Activated T-cell treated with anti-CD3 and anti-CD28 coated beads, Interleukin-2, amount 50 U/mL, for 48 hours (primary cell): ENCODE measurements at regions not wholly inside any gene's neighbourhood (a gene's known extent, or its start where the extent isn't known, plus 50 kb on each side); places are given as distances from the start of the nearest gene placed in this dataset.
"Not testable (repeated sequence)": the region's sequence is repeated elsewhere in the genome, so short reads cannot be mapped to it uniquely, and the experiment has no call there.

ENCODE experiments used
- DNase-seq, 2 experiments: peaks; one replicate each; pipeline ENCODE4 v3.0.0-alpha.2; 2020

DNA sequence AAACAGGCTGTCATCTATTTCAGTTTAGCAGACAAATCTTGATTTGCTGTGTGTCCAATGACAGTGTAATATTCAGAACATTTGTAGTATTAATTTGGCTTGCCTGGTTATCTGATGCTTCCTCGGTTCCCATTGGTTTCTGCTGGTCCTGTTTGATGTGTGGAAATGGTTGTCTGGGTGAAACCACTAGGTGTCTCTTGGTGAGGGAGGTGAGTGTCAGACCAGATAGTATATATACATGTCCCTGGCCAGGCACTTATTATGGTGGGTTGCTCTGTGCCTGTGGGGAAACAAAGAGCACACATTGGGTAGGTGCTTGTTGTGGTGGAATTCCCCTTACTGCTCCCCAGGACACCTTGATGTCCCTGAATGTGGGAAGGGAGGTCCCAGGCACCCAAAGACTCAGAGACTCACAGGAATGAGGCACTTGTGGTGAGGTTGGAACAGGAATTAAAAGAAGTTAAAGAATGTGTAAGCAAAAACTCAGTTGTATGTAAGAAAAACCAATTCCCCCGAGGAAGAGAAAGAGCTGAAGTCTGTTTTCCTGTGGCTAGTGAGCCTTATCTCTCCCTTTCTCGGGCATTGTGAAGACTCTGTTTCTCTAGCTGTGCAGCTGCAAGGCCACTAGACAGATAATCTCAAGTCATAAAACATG, 1519.1 kb downstream of the BRINP3 start:
- no peak for DNase-seq

DNA sequence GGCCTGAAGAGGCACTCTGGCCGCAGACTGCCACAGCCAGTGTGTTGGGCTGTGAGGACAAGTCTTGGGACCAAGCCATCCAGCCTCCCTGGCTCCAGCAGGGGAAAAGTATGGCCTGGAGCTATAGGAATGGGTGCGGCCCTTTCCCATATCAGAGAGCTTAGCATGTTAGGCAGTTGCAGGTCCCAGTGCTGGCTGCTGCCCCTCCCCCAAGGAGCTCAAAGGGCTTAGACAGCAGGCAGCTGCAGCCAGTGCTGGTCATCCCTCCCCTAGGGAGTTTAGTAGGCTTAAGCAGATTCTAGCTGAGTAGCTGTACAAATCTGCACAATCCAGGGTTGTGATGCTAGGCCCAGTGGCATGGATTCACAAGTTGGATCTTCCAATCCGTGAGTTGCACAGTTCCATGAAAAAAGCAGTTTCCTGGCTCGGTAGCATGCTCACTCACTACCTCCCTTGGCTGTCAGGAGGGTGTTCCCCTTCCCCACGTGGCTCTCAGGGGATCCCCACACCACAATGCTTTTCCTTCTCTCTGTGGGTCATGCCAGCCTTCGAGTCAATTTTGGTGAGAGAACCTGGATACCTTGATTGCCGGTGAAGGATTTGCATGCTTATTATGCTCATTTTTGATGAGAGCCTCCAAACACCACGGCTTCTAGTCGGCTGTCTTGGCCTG, 1490.8 kb downstream of the BRINP3 start:
- no peak for DNase-seq

DNA sequence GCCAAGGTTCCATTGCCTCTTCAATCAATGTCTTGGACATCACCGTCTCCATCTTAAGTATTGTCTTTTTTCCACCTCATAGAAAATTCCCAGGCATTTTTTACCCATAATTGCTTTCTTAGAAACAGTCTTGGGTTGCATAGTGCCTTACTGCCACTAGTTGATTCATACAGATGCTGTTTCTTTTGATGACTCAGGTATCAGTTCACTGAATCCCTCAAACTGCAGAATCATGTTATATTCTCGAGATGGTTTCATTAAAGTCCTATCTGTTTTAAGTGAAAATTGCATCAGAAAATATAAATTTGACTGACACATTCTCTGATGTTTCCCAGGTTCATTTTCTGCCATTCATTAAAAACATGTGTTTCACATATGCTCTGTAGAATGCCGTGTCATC, 1489.1 kb downstream of the BRINP3 start:
- no peak for DNase-seq

DNA sequence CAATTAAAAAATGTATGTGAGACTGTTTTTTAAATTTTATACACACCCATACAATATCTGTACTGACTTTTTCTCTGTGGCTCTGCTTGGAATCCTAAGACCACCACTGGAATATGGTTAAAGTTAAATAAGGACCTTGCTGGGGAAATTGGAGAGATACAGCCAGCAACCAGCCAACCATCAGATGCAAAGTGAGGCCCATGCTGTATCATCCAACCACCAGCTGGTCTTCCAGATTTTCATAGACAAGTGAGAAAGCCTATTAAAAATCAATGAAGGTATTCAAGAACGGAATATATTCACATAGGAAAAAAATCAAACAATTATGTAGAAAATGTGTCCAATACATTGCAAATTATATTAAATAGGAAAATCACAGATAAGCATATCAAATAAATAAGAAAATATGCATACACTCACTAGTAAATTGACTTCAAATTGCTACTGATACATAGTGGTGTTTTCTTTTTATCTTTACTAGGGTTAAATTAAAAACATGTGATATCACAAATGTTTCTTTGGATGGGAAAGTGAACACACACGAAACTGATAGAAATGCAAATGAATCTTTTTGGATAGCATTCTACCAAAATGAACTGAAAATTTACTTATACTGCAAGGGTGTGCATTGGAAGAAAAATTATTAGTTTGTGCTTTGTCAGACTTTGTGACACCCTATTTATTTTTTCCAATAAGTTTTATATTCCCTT, 1486.3 kb downstream of the BRINP3 start:
- no peak for DNase-seq

DNA sequence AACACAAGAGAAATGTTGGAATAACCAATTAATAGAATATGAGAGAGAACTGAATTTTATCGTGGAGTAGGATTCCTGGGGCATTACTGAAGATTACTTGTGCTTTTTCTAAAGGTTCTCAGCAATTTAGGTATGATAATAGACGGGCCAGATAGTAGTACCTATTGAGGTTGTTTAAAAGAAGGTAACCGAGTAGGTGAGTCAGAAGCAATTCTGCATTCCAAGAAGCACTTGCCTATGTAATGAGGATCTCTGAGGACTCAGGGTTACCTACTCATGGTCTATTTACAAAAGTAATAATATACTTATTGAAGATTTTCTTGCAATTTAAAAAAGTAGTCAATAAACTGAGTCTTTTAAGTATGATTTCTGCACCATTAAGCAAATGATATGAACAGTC, 1469.8 kb downstream of the BRINP3 start:
- no peak for DNase-seq

DNA sequence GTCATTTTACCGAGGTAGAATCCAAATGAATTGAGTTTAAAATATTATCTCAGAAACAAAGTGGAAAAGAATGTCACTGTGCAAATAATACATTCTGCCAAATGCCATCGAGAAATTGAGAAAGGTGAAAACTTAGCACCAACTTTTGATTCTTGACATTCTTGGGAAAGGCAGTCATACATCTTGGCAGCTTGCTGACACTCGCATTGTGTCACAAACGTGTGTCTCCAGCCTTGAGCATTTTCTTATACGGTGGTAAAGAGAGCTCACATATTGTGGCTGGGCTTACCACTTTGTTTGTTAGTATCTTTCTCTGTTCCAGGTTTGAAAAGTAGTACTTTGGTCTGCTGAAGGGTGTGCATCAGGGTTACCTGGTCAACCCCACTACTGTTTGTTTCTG, 1456.1 kb downstream of the BRINP3 start:
- no peak for DNase-seq

DNA sequence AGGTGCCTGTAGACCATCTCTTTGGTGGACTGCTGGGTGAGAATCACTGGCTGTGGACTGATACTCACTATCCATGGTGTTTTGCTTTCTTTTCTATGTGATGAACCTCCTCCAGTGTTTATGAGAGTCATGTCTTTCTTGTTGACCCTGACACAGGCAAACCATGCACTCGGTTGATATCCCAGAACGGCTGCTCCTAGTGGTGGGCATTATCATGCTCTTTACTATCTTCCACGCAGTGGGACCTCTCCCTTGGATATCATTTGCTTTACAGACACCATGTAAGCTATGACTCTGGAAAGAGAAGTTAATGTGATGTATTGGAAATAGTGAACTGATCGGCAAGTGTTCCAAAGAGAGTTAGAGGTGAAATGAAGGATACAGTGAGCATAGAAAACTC, 1455.6 kb downstream of the BRINP3 start:
- no peak for DNase-seq

DNA sequence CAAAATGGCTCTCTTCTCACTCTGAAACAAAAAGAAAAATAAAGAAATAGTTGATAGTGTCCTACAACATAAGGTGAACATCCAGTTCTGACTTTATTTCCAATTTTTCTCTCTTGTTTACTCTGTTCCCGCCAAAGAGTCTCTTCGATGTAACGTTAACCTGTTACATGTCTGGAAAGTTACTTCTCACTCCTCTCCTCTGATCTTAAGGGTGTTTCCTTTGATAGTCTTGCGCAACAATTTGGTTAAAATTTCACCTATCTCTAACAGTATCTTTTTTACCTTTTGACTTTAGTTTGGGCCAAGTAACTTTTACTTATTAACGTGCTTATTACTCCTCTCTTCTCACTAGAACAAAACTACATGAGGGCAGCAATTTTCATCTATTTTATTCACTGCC, 1450.2 kb downstream of the BRINP3 start:
- no peak for DNase-seq

DNA sequence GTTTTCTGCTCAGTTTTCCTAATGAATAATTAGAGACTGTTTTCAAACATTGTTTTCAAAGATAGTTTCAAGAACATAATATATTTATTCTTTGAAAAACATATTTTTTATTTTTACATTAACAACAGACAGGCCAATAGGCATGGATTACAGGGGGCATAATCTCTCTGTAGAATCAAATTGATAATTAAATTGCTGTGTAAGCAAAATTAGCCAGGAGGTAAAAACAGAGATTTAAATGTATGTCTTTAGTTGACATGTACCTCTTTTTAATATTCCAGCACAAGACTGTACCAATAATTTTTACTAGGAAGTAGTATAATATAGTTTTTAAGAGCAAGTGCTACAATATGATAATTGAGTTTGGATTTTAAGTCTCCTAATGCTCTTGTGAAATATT, 1444.5 kb downstream of the BRINP3 start:
- DNase-seq = no peak

DNA sequence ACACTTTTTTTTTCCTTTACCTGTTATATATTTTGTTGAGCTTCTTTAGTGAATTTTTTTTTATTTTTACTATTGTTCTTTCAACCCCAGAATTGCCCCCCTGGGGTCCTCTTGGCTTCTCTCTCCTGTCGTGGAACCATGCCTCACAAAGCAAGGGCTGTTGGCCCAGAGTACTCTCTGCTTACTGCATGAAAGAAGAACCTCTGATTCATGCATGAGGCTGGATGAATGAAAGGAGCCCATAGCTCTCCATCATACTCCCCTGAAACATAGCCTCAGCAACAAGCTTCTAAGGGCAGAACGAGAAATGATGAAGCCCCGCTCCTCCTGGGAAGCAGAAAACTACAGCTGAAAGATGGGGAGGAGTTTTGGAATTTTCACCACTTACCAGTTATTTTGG, 1441.0 kb downstream of the BRINP3 start:
- DNase-seq = no peak

DNA sequence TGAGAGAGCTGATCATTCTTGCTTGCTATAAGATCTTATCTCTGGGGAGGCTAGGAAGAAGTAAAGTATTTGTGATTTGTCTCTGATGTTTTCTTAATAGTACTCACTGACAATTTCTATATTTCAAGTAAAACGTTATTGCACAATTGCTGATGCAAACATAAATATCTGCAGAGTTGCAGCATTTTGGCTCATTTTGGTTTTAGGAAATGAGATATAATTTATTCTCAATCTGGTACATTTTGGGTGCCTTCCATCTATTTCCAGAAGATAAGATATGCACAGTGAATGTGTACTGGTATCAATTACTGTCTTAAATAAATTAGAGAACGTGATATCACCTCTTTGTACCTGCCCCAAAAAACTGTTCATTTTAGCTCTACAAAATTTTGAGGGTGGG, 1431.5 kb downstream of the BRINP3 start:
- no peak for DNase-seq

DNA sequence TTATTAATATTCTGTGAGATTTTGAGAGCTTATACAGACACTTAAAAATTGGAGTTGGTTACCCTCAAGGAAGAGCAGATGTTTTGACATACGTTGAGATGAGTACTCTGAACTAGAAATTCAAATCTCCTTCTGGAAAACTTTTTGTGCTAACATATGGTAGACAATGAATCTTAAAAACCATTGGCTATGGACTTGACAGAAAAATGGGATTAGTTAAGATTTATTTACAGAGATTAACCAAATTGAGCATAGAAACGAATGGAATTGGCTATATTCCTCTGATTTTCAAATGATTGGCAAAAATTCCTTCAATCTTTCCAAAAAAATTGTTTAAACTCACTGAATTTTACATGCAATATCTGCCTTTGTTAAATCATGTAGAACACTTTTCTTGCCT, 1392.9 kb downstream of the BRINP3 start:
- DNase-seq = no peak

DNA sequence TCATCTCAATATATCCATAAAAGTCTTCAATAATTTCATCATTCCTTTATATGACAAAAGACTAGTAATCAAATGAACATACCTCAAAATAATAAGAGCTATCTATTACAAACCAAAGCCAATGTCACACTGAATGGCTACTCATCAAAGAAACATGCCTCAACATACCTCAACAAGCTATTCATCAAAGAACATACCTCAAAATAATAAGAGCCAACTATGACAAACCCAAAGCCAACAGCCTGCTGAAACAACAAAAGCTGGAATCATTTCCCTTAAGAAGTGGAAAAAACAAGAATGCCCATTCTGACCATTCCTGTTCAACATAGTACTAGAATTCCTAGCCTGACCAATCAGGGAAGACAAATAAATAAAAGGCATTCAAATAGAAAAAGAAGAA, 1373.7 kb downstream of the BRINP3 start:
- DNase-seq = no peak

DNA sequence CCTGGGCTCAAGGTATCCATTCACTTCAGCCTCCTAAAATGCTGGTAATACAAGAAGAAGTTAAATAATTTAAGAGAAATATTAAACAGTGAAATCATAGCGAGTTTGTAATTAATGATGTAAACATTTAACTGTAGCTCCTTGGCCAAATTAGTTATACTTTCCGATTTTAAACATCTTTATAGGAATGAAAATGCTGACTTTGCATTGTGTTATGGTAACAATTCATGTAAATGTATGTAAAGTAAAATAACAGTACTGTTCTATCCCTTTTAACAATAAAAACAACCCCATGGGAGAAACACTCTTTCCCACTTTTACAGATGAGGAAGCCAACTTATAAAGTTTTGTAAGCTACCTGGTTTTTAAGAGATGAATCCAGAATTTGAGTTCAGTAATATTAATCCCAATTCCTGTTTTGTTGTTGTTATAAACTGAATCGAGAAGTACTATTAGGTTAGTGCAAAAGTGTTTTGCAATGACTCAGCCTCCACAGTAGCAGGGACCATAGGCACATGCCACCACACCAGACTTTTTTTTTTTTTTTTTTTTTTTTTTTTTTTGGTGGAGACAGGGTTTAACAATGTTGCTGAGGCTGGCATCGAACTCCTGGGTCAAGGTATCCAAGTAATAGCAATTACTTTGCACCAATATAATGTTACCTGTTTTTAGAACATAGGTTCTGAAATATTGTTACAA, 1360.4 kb downstream of the BRINP3 start:
- no peak for DNase-seq

DNA sequence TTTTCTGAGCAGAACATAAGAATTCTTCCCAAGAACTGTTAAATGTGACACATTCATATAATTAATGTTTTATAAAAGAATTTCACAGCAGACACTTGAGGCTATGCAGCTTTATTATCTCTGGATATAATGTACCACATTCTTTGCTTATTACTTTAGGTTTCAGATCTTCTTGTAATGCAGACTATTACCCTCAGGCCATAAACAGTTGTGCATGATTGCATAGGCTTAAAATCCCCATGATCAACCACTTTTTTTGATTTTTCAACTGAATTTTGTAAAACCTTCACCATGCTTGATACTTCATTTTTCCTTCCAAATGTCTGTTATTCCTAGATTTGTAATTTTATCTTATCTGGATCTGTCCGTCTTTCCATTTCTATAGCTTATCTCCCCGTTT, 1355.7 kb downstream of the BRINP3 start:
- DNase-seq = no peak

DNA sequence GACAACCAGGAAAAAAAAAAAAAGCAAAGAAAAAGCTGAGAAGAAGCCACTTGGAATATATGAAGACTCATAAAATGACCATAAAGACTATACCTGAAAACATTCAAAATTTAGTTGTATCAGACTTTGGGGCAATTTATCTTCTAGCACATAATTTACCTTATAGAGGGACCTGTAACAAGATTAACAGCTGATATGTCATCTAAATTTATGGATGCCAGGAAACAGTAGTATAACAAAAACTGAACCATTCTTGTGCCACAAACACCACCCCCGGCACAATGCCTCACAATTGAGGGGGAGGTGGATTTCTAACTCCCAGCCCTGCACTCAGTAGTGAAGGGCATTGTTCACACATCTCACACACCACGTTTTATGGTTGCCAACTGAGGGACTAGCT, 1352.0 kb downstream of the BRINP3 start:
- no peak for DNase-seq

DNA sequence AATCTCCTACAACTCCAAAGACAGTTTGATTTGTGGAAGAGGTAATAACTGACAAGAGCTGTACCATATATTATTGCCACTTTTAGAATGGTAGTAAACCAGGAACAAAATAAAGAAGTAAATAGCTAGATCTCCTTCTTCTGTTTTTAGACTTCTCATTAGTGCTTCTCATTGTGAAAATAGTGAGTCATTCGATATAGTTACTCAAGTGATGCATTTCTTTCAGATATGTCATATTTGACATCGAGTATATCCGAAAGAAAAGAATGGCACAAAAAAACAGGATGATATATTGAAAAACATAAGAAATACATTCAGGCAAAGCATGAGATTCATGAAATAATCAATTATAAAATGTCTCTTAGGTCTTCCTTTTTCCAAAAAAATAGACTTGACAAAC, 1346.1 kb downstream of the BRINP3 start:
- DNase-seq = no peak

DNA sequence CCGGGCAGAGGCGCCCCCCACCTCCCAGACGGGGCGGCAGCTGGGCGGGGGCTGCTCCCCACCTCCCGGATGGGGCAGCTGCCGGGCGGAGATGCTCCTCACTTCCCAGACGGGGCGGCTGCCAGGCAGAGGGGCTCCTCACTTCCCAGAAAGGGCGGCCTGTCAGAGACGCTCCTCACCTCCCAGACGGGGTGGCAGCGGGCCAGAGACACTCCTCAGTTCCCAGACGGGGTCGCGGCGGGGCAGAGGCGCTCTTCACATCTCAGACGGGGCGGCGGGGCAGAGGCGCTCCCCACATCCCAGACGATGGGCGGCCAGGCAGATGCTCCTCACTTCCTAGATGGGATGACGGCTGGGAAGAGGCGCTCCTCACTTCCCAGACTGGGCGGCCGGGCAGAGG, 1337.9 kb downstream of the BRINP3 start:
- DNase-seq = not testable (repeated sequence)

DNA sequence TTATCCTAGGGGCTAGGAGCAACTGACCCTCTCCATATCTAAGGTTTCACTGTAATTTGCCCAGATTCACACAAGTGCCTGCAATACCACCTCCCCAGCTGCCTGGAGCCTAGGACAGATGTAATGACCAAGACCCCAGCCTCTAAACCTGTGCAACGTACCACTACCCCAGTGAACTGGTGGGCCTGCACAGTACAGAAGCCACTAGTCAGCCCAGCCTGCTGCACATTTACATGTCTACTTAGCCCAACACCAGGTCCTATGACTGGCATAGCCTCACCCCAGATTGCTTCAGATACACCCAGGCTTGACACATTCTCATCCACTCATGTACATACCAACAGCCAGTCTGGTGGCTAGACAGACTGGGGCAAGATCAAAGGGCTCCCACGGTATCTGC, 1336.6 kb downstream of the BRINP3 start:
- no peak for DNase-seq

DNA sequence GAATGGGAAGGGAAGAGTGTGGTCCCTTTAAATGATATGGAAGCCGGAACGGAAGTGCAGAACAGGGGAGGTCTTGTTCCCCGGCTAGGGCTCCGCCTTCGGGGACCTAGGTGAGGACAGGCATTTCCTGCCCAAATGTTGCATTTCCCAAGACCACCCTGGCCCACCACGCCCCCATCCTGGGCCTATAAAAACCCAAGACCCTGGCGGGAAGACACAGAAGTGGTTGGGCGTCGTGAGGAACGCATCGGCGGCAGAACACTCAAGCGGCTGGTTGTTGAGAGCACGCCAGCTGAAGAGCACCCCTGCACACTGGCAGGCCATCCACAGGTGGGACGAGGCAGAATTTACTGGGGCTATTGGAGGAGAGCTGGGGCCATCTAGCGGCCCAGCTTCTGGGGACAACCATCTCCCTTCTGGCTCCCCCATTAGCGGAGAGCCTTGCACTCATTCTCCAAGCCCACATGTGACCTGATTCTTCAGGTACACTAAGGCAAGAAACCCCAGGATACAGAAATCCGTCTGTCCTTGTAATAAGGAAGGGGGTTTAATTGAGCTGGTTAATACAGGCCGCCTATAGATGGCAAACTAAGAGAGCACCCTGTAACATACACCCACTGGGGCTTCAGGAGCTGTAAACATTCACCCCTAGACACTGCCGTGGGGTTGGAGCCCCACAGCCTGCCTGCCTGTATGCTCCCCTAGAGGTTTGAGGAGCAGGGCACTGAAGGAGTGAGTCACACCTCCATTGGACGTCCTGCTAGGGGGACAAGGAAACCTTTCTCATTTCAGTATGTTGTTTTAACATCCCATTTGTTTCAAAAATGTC, 1327.9 kb downstream of the BRINP3 start:
- DNase-seq = no peak

DNA sequence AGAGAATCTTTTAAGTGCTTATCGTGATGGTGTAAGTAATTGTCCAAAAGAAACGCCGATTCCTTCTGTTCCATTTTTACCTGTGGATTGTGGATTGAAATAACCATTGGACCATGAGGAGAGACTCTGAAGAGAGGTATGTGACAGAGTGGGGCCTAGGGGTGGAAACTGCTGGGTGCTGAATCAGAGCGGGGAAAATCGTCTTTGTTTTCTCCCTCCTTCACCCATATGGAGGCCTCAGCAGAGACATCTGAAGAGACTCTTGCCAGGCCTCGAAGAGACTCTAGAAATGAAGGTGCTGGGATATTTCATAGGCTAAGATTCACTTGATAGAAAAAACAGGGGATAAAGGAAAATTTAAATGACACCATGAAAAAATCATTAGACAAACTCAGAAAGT, 1327.0 kb downstream of the BRINP3 start:
- DNase-seq = no peak

DNA sequence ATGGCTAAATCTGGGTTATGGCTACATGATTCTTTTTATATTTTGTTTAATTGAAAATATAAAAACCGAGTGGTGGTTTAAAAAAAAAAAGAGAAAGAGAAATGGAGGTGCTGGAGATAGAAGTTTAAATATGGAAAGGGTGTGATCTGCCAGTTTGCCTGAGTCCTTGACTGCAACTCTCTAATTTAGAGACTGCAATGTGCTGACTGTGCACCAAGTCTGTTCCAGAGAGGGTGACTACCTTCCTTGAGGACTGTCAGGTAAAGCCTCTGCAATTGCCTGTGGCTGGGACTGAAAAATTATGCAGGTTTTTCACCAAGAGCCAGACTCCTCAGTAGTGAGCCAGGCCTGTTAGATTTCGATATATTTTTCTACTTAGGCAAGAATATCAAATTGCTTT, 1326.3 kb downstream of the BRINP3 start:
- no peak for DNase-seq

DNA sequence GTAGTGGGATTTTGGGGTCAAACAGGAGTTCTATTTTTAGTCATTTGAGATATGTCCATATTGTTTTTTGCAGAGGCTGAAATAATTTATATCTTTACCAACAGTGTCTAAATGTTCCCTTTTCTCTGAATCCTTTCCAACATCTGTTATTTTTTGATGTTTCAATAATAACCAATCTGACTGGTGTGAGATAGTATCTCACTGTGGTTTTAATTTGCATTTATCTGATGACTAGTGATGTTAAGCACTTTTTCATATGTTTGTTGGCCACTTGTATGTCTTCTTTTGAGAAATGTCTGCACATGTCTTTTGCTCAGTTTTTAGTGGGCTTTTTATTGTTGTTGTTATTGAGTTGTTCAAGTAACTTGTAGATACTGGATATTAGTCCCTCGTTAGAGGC, 1325.0 kb downstream of the BRINP3 start:
- DNase-seq = no peak
